ENCODE measurements at regions not wholly inside any gene's neighbourhood (a gene's known extent, or its start where the extent isn't known, plus 50 kb on each side); places are given as distances from the start of the nearest gene placed in this dataset.

GRCh38 chr9:11805969-11806368 is 887.2 kb upstream of the TYRP1 start:
- no peak for DNase-seq (ENCODE audit: low read depth)
- no peak for TF ChIP-seq CTCF (conservative IDR thresholded peaks at IDR 0.05; ENCODE audit: control insufficient read depth, insufficient read depth, low read depth, low read length)
- H3K4me3 ChIP-seq (ENCODE audit: control insufficient read depth, low read depth, low read length) = no peak overlapping the region

GRCh38 chr9:11821306-11821975 is 871.7 kb upstream of the TYRP1 start:
- H3K4me3 ChIP-seq (ENCODE audit: control insufficient read depth, low read depth, low read length) = no peak overlapping the region
- no peak for TF ChIP-seq CTCF (conservative IDR thresholded peaks at IDR 0.05; ENCODE audit: control insufficient read depth, insufficient read depth, low read depth, low read length)
- DNase-seq (ENCODE audit: low read depth) = peak; percentile 1

GRCh38 chr9:11828201-11828600 is 865.0 kb upstream of the TYRP1 start:
- H3K4me3 ChIP-seq (ENCODE audit: control insufficient read depth, low read depth, low read length) = no peak overlapping the region
- no peak for DNase-seq (ENCODE audit: low read depth)
- TF ChIP-seq CTCF (conservative IDR thresholded peaks at IDR 0.05; ENCODE audit: control insufficient read depth, insufficient read depth, low read depth, low read length) = no peak

- DNase-seq (ENCODE audit: low read depth) = no peak
- no peak for TF ChIP-seq CTCF (conservative IDR thresholded peaks at IDR 0.05; ENCODE audit: control insufficient read depth, insufficient read depth, low read depth, low read length)
- no peak overlapping the region for H3K4me3 ChIP-seq (ENCODE audit: control insufficient read depth, low read depth, low read length)
These were observed 860.1 kb upstream of the TYRP1 start for GRCh38 chr9:11833056-11833455.

GRCh38 chr9:11868795-11869194 is 824.4 kb upstream of the TYRP1 start:
- DNase-seq (ENCODE audit: low read depth) = no peak
- no peak overlapping the region for H3K4me3 ChIP-seq (ENCODE audit: control insufficient read depth, low read depth, low read length)
- no peak for TF ChIP-seq CTCF (conservative IDR thresholded peaks at IDR 0.05; ENCODE audit: control insufficient read depth, insufficient read depth, low read depth, low read length)

GRCh38 chr9:11871852-11872251 is 821.3 kb upstream of the TYRP1 start:
- no peak for TF ChIP-seq CTCF (conservative IDR thresholded peaks at IDR 0.05; ENCODE audit: control insufficient read depth, insufficient read depth, low read depth, low read length)
- DNase-seq (ENCODE audit: low read depth) = no peak

GRCh38 chr9:11872471-11872870 is 820.7 kb upstream of the TYRP1 start:
- no peak for DNase-seq (ENCODE audit: low read depth)
- no peak overlapping the region for H3K4me3 ChIP-seq (ENCODE audit: control insufficient read depth, low read depth, low read length)
- no peak for TF ChIP-seq CTCF (conservative IDR thresholded peaks at IDR 0.05; ENCODE audit: control insufficient read depth, insufficient read depth, low read depth, low read length)

More at GRCh38 chr9:11871852-11872251, 821.3 kb upstream of the TYRP1 start:
- H3K4me3 ChIP-seq (ENCODE audit: control insufficient read depth, low read depth, low read length) = no peak overlapping the region
